Heart left ventricle (tissue), 16 donors: ENCODE measurements at regions not wholly inside any gene's neighbourhood (a gene's known extent, or its start where the extent isn't known, plus 50 kb on each side); places are given as distances from the start of the nearest gene placed in this dataset.

Experiments
- ATAC-seq, 4 donors: fragments of 200-7000 bp; cut with Tn5 transposase; one replicate each; pipeline ENCODE4 v1.9.1; 2020 to 2022; ENCODE audit warnings: moderate library complexity in 4 of 4, mild to moderate bottlenecking in 3 of 4, moderate number of reproducible peaks in 1 of 4
- DNase-seq, 5 donors: peaks; one replicate each; pipeline ENCODE4 v3.0.0-alpha.2; 2020
- H3K27ac ChIP-seq, 12 donors: fragments of 200-600 bp; sonication (generic) in 4 of 12; one replicate each; pipeline versions ENCODE4 v1.5.0 to v1.8.0; 2016 to 2022; ENCODE audit warnings: mild to moderate bottlenecking in 2 of 12
- H3K27me3 ChIP-seq, 9 donors: fragments of 200-600 bp; sonication (generic) in 2 of 9; one replicate each; pipeline versions ENCODE4 v1.5.1 to v1.8.0; 2016 to 2022; ENCODE audit warnings: mild to moderate bottlenecking in 3 of 9
- H3K36me3 ChIP-seq, 9 donors: fragments of 200-600 bp; sonication (generic) in 2 of 9; one replicate each; pipeline versions ENCODE4 v1.5.0 to v1.8.0; 2018 to 2022; ENCODE audit warnings: mild to moderate bottlenecking in 2 of 9
- H3K4me1 ChIP-seq, 12 donors: fragments of 200-600 bp; sonication (generic) in 4 of 12; one replicate each; pipeline versions ENCODE4 v1.5.0 to v1.8.0; 2016 to 2022; ENCODE audit warnings: mild to moderate bottlenecking in 3 of 12
- H3K4me3 ChIP-seq, 12 donors: fragments of 200-600 bp; sonication (generic) in 4 of 12; one replicate each; pipeline versions ENCODE4 v1.5.0 to v1.8.0; 2017 to 2022; ENCODE audit warnings: mild to moderate bottlenecking in 9 of 12, moderate library complexity in 4 of 12
- H3K9me3 ChIP-seq, 12 donors: fragments of 200-600 bp; sonication (generic) in 4 of 12; one replicate each; pipeline versions ENCODE4 v1.5.0 to v1.8.0; 2016 to 2022; ENCODE audit warnings: mild to moderate bottlenecking in 1 of 12
- POLR2A ChIP-seq, 2 donors: fragments of 450-650 bp; IDR thresholded peaks; one replicate each; pipeline ENCODE4 v1.6.1; 2017; ENCODE audit warnings: antibody characterized with exemption in 2 of 2, mild to moderate bottlenecking in 2 of 2, moderate library complexity in 2 of 2
- WGBS, 4 donors: extraction: QIAGEN DNeasy Blood & Tissue Kit in 2 of 4; methylation state at CpG; one replicate each; pipeline versions ENCODE4 v1.1.5 to v1.1.7; 2013 to 2018; 5-methylcytosine and 5-hydroxymethylcytosine counted together
- intact Hi-C, 10 donors: fragments of 100-400 bp; cut with DNase I; formaldehyde crosslinking; loops; one replicate each; pipeline versions ENCODE4 v1.11.1 to v1.14.2; 2022
- TF ChIP-seq, protein P1 (sequence below), 12 donors: fragments of 200-600 bp; sonication (generic) in 4 of 12; IDR thresholded peaks; one replicate each; pipeline versions ENCODE4 v1.5.0 to v1.8.0; 2018 to 2022; ENCODE audit warnings: antibody characterized with exemption in 12 of 12, mild to moderate bottlenecking in 5 of 12
- donor health status: ischemic (EF 13 %, LVEDD 7.1; RV severe dilation, severe dysfunction).
- donor health status: healthy with polysubstance abuse.
- donor health status: DM: no; HTN: yes; CAD: no.
- donor health status: DM: no; HTN: no; CAD: no.
- donor health status: ischemic (EF 25% LVEDD 6.9; RV normal size, moderate dysfunction).
- donor health status: ischemic (EF 25% LVEDD 5.7; RV mildly dilated, moderate dysfunction).
- donor health status: healthy.
- donor health status: DM: yes; HTN: yes; CAD: no.
- donor health status: ischemic (EF 35%, LVEDD 5.7; RV mildly dilated, moderate dysfunction).
- donor health status: nonischemic (EF 11% LVEDD 7.7; RV severe dilation, severe dysfunction).
- donor health status: DM: yes; HTN: yes; CAD: no.
- donor health status: PGD.
- donor health status: ischemic (EF 29% LVEDD 5.4; RV normal size, mild dysfunction).
- donor health status: nonischemic (EF 23%, LVEDD 6.1; RV moderate dilation, normal function).

DNA sequence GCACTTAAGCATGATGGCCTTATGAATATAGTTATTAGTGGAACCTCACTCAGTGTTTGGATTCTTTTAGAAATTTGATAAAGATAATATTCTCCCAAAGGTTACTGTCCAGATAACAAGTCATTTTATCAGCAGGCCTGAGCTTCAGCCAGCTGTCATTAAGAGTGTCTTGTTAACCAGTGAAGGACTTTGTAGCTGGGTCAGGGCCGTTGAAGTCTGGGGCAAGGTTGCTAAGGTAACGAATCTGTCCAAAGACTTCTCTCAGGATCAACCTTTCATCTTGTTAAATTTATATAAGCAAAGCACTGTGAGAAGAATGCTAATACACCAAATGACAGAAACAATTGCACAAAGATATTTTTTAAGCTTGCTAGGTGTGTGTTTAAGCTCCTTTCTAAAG is 271.3 kb upstream of the TMPO start:
- H3K36me3 ChIP-seq = no peaks in the 10 kb centered on the region
- WGBS, 4 donors = 29 to 53% (median 50%) methylated on average over 2 of the region's 2 CpGs
- H3K4me1 ChIP-seq = no peaks in the 10 kb centered on the region
- no peak for ATAC-seq
- no peak for TF ChIP-seq POLR2A (IDR thresholded peaks at IDR 0.05)
- TF ChIP-seq, protein P1, sequence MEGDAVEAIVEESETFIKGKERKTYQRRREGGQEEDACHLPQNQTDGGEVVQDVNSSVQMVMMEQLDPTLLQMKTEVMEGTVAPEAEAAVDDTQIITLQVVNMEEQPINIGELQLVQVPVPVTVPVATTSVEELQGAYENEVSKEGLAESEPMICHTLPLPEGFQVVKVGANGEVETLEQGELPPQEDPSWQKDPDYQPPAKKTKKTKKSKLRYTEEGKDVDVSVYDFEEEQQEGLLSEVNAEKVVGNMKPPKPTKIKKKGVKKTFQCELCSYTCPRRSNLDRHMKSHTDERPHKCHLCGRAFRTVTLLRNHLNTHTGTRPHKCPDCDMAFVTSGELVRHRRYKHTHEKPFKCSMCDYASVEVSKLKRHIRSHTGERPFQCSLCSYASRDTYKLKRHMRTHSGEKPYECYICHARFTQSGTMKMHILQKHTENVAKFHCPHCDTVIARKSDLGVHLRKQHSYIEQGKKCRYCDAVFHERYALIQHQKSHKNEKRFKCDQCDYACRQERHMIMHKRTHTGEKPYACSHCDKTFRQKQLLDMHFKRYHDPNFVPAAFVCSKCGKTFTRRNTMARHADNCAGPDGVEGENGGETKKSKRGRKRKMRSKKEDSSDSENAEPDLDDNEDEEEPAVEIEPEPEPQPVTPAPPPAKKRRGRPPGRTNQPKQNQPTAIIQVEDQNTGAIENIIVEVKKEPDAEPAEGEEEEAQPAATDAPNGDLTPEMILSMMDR (IDR thresholded peaks at IDR 0.05) = no peak
- intact Hi-C loops = no loop called here
- no peaks in the 10 kb centered on the region for H3K27me3 ChIP-seq
- no peak for DNase-seq
- H3K4me3 ChIP-seq = no peak overlapping the region
- H3K9me3 ChIP-seq = peaks cover 0 to 6% (median 0%) of the 10 kb centered on the region in 12 donors
- H3K27ac ChIP-seq = no peak overlapping the region

DNA sequence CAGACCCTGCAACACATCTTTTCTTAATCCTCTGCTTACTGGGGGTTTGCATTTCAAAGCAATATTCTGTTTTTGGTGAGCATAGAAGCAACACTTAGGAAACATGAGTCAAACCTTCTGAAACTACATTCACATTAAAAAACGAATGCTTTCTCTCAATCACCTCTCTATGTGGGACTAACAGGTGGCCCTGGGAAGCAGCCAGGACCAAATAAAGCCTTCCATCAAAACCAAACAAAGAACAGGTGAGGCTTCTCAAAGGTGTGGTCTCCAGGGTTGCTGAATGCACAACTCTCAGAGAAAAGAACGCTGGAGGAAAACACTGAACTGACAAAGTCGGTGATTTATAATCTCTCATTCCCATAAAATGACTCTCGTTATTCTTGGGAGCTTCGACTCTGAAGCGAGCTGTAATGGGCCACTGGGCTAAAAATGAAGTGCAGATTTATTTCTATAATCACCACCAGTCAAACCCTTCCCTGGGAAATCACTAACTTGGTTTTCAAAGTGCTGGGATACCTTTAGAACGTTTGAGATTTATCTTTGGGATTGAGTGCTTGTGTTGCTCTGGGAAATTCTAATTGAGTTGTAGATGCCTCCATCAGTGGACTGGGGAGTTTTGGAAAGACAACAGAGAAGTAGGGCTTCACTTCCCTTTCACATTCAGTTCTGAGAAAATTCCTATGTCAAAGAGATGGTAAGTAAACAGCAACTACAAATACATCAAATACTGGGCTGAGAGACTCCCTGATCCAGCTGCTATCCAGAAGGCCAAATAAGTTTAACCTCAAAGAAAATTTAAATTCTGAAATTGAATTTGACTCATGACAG is 262.0 kb upstream of the TMPO start:
- intact Hi-C loops = no loop called here
- Histone ChIP-seq H3K4me1 (no peaks in the 10 kb centered on the region), H3K27me3 (no peaks in the 10 kb centered on the region), H3K9me3 (no peaks in the 10 kb centered on the region), H3K27ac (no peak overlapping the region), H3K4me3 (no peak overlapping the region), H3K36me3 (no peaks in the 10 kb centered on the region)
- no peak for TF ChIP-seq POLR2A (IDR thresholded peaks at IDR 0.05)
- TF ChIP-seq, protein P1 (IDR thresholded peaks at IDR 0.05) = no peak
- no peak for DNase-seq
- no peak for ATAC-seq
- WGBS, 4 donors = 73 to 78% (median 76%) methylated on average over 7 of the region's 7 CpGs

DNA sequence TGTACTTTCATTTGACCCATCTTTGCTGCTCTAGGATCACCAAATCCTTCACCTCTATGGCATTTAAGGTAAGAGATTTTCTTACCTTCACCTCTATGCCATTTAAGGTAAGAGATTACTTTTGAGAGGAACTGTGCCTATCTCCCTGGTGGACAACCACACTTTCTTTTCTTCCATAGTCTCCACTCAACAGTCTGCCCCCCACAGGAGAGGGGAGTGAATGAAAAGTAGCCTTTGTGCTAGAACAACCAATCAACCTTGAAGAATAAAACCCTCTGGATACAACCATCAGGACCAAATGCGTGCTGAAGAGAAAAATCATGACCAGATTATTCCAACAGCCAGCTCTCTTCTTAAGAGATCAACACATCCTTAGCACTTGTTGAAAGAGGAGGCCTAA is 258.6 kb upstream of the TMPO start:
- no peak for TF ChIP-seq POLR2A (IDR thresholded peaks at IDR 0.05)
- TF ChIP-seq, protein P1 (IDR thresholded peaks at IDR 0.05) = no peak
- 86 to 100% (median 95%) methylated on average over 1 of the region's 1 CpG for WGBS, 4 donors

GRCh38 chr12:98259693-98260092 is 255.7 kb upstream of the TMPO start:
- Histone ChIP-seq H3K4me1 (no peaks in the 10 kb centered on the region), H3K27ac (no peak overlapping the region), H3K27me3 (no peaks in the 10 kb centered on the region), H3K4me3 (no peak overlapping the region), H3K9me3 (no peaks in the 10 kb centered on the region), H3K36me3 (no peaks in the 10 kb centered on the region)
- DNase-seq (no peak), ATAC-seq (no peak)
- intact Hi-C loops = no loop called here
- 68 to 77% (median 70%) methylated on average over 5 of the region's 5 CpGs for WGBS, 4 donors
- TF ChIP-seq POLR2A (IDR thresholded peaks at IDR 0.05) = no peak
- TF ChIP-seq, protein P1 (IDR thresholded peaks at IDR 0.05) = no peak

More for the DNA sequence above, 258.6 kb upstream of the TMPO start:
- ATAC-seq (no peak), DNase-seq (no peak)
- Histone ChIP-seq H3K4me3 (no peak overlapping the region), H3K27me3 (no peaks in the 10 kb centered on the region), H3K4me1 (no peaks in the 10 kb centered on the region), H3K9me3 (no peaks in the 10 kb centered on the region), H3K36me3 (no peaks in the 10 kb centered on the region), H3K27ac (no peak overlapping the region)
- intact Hi-C loops = no loop called here
